ENCODE measurements at regions not wholly inside any gene's neighbourhood (a gene's known extent, or its start where the extent isn't known, plus 50 kb on each side); places are given as distances from the start of the nearest gene placed in this dataset.

DNA sequence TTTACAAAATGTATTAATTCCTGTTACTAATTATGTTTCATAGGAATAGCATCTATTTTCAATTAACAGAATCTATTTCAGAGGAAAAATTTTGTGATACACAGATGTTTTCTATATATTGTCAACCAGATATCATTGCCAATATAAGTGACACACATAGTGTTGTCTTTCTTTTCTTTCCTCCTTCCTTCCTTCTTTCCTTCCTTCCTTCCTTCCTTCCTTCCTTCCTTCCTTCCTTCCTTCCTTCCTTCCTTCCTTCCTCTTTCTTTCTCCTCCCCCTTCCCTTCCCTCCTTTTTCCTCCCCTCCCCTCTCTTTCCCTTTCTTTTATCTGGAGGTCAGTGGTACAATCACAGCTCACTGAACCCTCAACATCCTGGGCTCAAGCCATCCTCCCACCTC lies 146.5 kb upstream of the DSEL start (continued):
- TF ChIP-seq CEBPB (IDR thresholded peaks at IDR 0.05; ENCODE audit: low read depth, low read length): no peak
- TF ChIP-seq JUND (IDR thresholded peaks at IDR 0.05; ENCODE audit: low read length): no peak
